Suprapubic skin (tissue), 4 donors: ENCODE measurements at regions not wholly inside any gene's neighbourhood (a gene's known extent, or its start where the extent isn't known, plus 50 kb on each side); places are given as distances from the start of the nearest gene placed in this dataset.

ENCODE experiments used
- EP300 ChIP-seq: sonication (generic); formaldehyde crosslinking; IDR thresholded peaks from one replicate; pipeline ENCODE4 v1.6.1; 2017; ENCODE audit warnings: antibody characterized with exemption
- POLR2A ChIP-seq, 2 donors: fragments of 450-650 bp; IDR thresholded peaks; one replicate each; pipeline ENCODE4 v1.6.1; 2017; ENCODE audit warnings: antibody characterized with exemption in 2 of 2, mild to moderate bottlenecking in 2 of 2, moderate library complexity in 2 of 2
- POLR2AphosphoS5 ChIP-seq, 3 donors: sonication (generic); formaldehyde crosslinking; IDR thresholded peaks; one replicate each; pipeline ENCODE4 v1.6.1; 2017; ENCODE audit warnings: antibody characterized with exemption in 3 of 3
- TF ChIP-seq, protein P1 (sequence below), 2 donors: fragments of 200-600 bp in 1 of 2; fragments of 450-650 bp in 1 of 2; sonication (generic) in 1 of 2; IDR thresholded peaks; one replicate each; pipeline ENCODE4 v1.5.1; 2016 to 2019; ENCODE audit warnings: antibody characterized with exemption in 2 of 2, mild to moderate bottlenecking in 1 of 2, moderate library complexity in 1 of 2

GRCh38 chr9:107620236-107620635, 130.7 kb upstream of the KLF4 start:
- TF ChIP-seq EP300 (no peak), POLR2A (IDR thresholded peaks at IDR 0.05) (no peak), POLR2AphosphoS5 (IDR thresholded peaks at IDR 0.05) (no peak)
- TF ChIP-seq, protein P1, sequence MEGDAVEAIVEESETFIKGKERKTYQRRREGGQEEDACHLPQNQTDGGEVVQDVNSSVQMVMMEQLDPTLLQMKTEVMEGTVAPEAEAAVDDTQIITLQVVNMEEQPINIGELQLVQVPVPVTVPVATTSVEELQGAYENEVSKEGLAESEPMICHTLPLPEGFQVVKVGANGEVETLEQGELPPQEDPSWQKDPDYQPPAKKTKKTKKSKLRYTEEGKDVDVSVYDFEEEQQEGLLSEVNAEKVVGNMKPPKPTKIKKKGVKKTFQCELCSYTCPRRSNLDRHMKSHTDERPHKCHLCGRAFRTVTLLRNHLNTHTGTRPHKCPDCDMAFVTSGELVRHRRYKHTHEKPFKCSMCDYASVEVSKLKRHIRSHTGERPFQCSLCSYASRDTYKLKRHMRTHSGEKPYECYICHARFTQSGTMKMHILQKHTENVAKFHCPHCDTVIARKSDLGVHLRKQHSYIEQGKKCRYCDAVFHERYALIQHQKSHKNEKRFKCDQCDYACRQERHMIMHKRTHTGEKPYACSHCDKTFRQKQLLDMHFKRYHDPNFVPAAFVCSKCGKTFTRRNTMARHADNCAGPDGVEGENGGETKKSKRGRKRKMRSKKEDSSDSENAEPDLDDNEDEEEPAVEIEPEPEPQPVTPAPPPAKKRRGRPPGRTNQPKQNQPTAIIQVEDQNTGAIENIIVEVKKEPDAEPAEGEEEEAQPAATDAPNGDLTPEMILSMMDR (IDR thresholded peaks at IDR 0.05): no peak
